Fibroblast of pulmonary artery (primary cell): ENCODE measurements at regions not wholly inside any gene's neighbourhood (a gene's known extent, or its start where the extent isn't known, plus 50 kb on each side); places are given as distances from the start of the nearest gene placed in this dataset.
A peak's percentile ranks its signal among the peaks of the same experiment; 100 is the strongest.

ENCODE experiments used
- DNase-seq: peaks from one replicate; pipeline ENCODE4 v3.0.0-alpha.2; 2010; ENCODE audit warnings: low read depth
- H3K4me3 ChIP-seq: replicated peaks from 2 replicates; pipeline ENCODE4 v1.5.1; 2011; ENCODE audit warnings: low read depth, mild to moderate bottlenecking, control low read depth, low read length, moderate library complexity
- CTCF ChIP-seq: IDR thresholded peaks from 2 replicates; pipeline ENCODE4 v1.5.1; 2011; ENCODE audit warnings: mild to moderate bottlenecking, control low read depth, low read length, inconsistent platforms; ENCODE audit errors: missing control alignments

GRCh38 chr9:107614765-107615164 lies 125.2 kb upstream of the KLF4 start:
- DNase-seq: no peak
- no peak overlapping the region for H3K4me3 ChIP-seq
- TF ChIP-seq CTCF: no peak

DNA sequence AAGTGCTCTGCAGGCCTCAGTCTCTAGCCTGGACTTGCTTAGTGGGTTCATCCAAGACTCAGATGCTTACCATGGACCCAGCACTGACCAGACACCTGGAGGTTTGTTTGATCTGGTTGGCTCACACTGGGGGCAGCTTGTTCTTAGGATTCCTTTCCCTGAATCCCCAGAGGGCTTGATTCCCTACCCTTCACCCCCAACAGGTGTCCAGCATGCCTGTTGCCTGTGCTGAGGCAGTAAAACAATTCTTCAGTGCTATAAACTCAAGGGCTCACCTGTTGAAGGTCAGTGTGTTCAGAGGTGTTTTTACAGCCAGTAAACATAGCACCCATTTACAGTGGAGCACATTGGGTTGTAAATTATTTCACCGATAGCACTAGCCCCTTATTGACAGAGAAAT lies 123.8 kb upstream of the KLF4 start:
- no peak for DNase-seq
- no peak for TF ChIP-seq CTCF
- no peak overlapping the region for H3K4me3 ChIP-seq

- no peak for TF ChIP-seq CTCF
- H3K4me3 ChIP-seq: no peak overlapping the region
These were observed 122.6 kb upstream of the KLF4 start for GRCh38 chr9:107612136-107612535.

DNA sequence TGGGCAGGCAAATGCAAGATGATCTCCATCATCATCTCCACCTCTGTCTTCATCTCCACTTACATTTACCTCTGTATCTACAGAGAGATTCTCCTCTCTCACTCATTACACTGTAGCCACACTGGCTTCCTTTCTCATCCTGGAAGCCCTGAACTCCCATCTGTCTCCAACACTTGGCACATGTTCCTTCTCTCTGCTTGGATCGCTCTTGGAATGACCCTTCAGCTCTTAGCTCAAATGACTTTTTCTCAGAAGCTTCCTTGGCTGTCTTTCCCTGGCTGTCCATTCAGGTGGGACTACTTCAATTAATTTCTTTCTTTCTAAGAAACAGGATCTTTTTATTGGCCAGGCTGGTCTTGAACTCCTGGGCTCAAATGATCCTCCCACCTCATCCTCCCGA lies 120.0 kb upstream of the KLF4 start:
- no peak for DNase-seq
- TF ChIP-seq CTCF: no peak
- H3K4me3 ChIP-seq: no peak overlapping the region

More at GRCh38 chr9:107612136-107612535, 122.6 kb upstream of the KLF4 start:
- DNase-seq: peak; percentile 55

DNA sequence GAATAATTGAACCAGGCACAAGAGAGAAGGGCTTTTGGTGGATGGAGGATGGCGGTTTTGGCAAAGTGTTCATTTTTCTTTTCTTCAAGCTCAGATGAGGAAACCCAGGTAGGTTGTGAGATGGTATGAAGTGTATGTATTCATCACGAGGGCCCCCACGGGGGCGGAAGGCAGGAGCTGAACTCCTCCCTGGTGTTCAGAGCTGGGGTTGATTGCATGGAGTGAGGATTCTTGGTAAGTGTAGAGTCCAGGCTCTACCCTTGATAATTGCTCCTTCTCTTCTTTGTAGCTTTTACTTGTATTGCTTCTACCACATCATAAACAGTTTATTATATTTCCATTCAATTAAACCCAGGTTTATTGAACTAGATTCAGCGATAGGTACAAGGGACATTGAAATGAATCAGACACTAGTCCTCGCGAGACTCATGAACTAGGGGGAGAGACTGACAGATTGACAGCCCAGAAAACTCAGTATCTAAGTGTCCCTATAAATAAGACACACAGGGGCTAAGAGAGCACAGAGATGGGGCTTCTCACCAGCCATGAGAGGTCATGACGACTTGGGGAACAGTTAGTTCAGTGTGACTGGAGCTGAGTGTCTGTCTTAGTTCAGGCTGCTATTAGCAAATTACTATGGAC lies 116.7 kb upstream of the KLF4 start:
- TF ChIP-seq CTCF: no peak
- H3K4me3 ChIP-seq: no peak overlapping the region
- no peak for DNase-seq

DNA sequence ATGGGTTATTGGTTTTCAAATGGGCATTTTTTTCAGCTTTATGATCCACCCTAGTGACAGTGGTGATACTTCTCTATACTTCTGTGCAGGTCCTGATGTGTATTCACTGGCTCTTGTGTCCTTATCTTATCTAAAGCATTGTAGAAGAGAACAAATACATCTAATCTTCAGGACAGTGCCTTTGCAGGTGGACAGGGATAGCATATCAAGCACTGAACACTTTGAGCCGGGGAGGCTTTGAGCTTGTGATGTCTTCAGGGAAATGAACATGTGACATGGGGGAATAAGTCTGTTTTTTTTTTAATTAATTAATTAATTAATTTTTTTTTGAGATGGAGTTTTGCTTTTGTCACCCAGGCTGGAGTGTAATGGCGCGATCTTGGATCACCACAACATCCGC lies 115.5 kb upstream of the KLF4 start:
- H3K4me3 ChIP-seq: no peak overlapping the region
- DNase-seq: no peak
- TF ChIP-seq CTCF: no peak

DNA sequence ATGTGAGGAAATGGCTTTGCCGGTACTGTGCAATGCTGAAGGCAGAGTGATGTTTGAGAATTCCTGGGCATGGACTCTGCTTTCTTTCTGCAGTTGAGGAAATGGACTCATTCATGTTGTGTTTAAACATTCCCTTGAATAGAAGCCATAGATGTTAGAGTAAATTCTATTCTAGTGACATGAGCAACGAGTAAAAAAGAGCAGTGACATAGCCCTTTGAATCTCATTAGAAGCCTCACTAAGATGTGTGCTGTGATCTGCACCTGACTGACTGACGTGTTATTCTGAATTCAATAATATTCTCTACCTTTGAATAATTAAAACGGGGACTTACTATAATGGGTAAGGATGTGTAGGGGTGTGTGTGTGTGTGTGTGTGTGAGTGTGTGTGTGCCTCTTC lies 113.7 kb upstream of the KLF4 start:
- no peak for DNase-seq
- TF ChIP-seq CTCF: no peak
- no peak overlapping the region for H3K4me3 ChIP-seq
